Gastrocnemius medialis (tissue), 4 donors: ENCODE measurements at regions not wholly inside any gene's neighbourhood (a gene's known extent, or its start where the extent isn't known, plus 50 kb on each side); places are given as distances from the start of the nearest gene placed in this dataset.

Experiments
- ATAC-seq, 2 donors: fragments of 150-250 bp; one replicate each; pipeline ENCODE4 v1.9.1; 2016
- DNase-seq, 2 donors: peaks; one replicate each; pipeline ENCODE4 v3.0.0-alpha.2; 2019
- H3K27ac ChIP-seq, 4 donors: fragments of 200-600 bp; sonication (generic); 1 replicate in 1 of 4; 2 replicates in 3 of 4; pipeline ENCODE4 v1.5.1; 2016 to 2018; ENCODE audit warnings: mild to moderate bottlenecking in 2 of 4, moderate library complexity in 1 of 4
- H3K27me3 ChIP-seq, 3 donors: fragments of 200-600 bp; sonication (generic) in 2 of 3; 1 replicate in 1 of 3; 2 replicates in 2 of 3; pipeline versions ENCODE4 v1.5.1 to v1.6.0; 2016 to 2019; ENCODE audit warnings: mild to moderate bottlenecking in 1 of 3, moderate library complexity in 1 of 3
- H3K36me3 ChIP-seq, 2 donors: fragments of 200-600 bp; sonication (generic) in 1 of 2; one replicate each; pipeline ENCODE4 v1.5.1; 2017 to 2018
- H3K4me1 ChIP-seq, 2 donors: fragments of 200-600 bp; sonication (generic) in 1 of 2; one replicate each; pipeline ENCODE4 v1.5.1; 2016 to 2017; ENCODE audit warnings: mild to moderate bottlenecking in 2 of 2
- H3K4me3 ChIP-seq, 4 donors: fragments of 200-600 bp; sonication (generic) in 3 of 4; 1 replicate in 1 of 4; 2 replicates in 3 of 4; pipeline ENCODE4 v1.5.1; 2016 to 2019; ENCODE audit warnings: mild to moderate bottlenecking in 2 of 4
- H3K9me3 ChIP-seq, 3 donors: fragments of 200-600 bp; sonication (generic) in 2 of 3; 1 replicate in 1 of 3; 2 replicates in 2 of 3; pipeline ENCODE4 v1.5.1; 2016 to 2019
- POLR2A ChIP-seq, 2 donors: fragments of 450-650 bp; IDR thresholded peaks; one replicate each; pipeline ENCODE4 v1.6.1; 2017; ENCODE audit warnings: antibody characterized with exemption in 2 of 2, mild to moderate bottlenecking in 2 of 2, moderate library complexity in 2 of 2
- in situ Hi-C, 4 donors: fragments of 200-750 bp; cut with MboI; loops; one replicate each; pipeline versions ENCODE4 v1.15.0 to v1.8.0; 2017; ENCODE audit warnings: low sequenced_read_pairs in 4 of 4
- intact Hi-C: fragments of 100-400 bp; cut with DNase I; formaldehyde crosslinking; loops from one replicate; pipeline ENCODE4 v1.15.1; 2023; ENCODE audit warnings: low total_unique reads
- TF ChIP-seq, protein P1 (sequence below), 5 experiments: fragments of 450-650 bp in 3 of 5; fragments of 200-600 bp in 2 of 5; sonication (generic) in 2 of 5; IDR thresholded peaks in 4 of 5; conservative IDR thresholded peaks in 1 of 5; 1 replicate in 4 of 5; 2 replicates in 1 of 5; pipeline ENCODE4 v1.5.1; 2016 to 2019; ENCODE audit warnings: antibody characterized with exemption in 5 of 5, mild to moderate bottlenecking in 3 of 5, moderate library complexity in 3 of 5

DNA sequence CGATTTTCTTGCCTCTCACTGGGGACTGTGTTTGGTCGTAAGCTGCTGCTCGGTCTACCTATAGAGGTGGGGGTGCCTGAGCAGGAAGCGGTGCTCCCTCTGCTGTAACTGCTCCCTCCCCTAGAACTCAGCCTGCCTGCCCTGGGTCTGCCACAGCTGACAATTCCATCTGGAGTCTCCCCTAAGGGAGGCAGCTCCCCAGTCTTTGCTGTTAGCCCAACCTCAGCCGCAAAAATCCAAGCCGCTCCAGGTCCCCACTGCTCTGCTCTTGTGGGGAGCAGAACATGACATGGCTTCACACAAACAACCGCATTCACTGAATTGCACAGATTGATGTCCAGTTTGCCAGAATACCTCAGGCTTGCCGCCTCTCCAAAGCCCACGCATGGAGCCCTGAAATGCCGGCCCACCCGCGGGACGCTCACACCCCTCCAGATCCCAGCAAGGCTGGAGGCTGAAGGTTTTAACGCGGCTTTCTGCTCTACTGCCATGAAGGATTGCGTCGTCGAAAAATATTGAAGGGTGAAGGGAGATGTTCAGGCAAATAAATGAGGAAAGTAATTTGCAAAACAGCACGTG lies 221.5 kb upstream of the FOXF1 start:
- no peak for DNase-seq

DNA sequence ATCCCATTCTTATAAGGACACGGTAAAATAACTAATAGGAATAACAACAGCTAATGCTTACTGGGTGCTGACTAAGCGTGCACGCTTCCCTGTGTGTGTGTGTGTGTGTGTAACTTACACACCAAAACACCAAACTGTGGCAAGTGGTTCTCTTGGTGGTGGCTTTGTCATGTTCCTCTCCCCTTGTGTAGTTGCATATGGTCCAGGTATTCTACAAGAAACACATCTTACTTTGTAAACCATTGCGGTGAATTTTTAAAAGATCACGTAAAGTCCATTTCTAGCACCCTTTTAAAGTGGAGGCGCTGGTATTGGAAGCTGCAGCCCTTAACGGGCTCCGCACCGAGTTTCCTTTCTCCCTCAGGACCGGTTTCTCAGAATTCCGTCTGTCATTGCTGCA lies 221.0 kb upstream of the FOXF1 start:
- H3K27me3 ChIP-seq = peaks cover 60 to 83% (median 72%) of the 10 kb centered on the region in 3 donors
- TF ChIP-seq, protein P1, sequence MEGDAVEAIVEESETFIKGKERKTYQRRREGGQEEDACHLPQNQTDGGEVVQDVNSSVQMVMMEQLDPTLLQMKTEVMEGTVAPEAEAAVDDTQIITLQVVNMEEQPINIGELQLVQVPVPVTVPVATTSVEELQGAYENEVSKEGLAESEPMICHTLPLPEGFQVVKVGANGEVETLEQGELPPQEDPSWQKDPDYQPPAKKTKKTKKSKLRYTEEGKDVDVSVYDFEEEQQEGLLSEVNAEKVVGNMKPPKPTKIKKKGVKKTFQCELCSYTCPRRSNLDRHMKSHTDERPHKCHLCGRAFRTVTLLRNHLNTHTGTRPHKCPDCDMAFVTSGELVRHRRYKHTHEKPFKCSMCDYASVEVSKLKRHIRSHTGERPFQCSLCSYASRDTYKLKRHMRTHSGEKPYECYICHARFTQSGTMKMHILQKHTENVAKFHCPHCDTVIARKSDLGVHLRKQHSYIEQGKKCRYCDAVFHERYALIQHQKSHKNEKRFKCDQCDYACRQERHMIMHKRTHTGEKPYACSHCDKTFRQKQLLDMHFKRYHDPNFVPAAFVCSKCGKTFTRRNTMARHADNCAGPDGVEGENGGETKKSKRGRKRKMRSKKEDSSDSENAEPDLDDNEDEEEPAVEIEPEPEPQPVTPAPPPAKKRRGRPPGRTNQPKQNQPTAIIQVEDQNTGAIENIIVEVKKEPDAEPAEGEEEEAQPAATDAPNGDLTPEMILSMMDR (IDR thresholded peaks at IDR 0.05 in 4 of 5, conservative IDR thresholded peaks at IDR 0.05 in 1 of 5) = no peak
- TF ChIP-seq POLR2A (IDR thresholded peaks at IDR 0.05) = no peak
- ATAC-seq = no peak

More for the DNA sequence above, 221.5 kb upstream of the FOXF1 start:
- Histone ChIP-seq H3K27me3 (peaks cover 60 to 81% (median 73%) of the 10 kb centered on the region in 3 donors), H3K36me3 (no peaks in the 10 kb centered on the region), H3K4me1 (no peaks in the 10 kb centered on the region), H3K4me3 (no peak overlapping the region), H3K27ac (no peak overlapping the region), H3K9me3 (no peaks in the 10 kb centered on the region)
- TF ChIP-seq, protein P1 (IDR thresholded peaks at IDR 0.05 in 4 of 5, conservative IDR thresholded peaks at IDR 0.05 in 1 of 5) = no peak
- TF ChIP-seq POLR2A (IDR thresholded peaks at IDR 0.05) = no peak
- in situ Hi-C loops (no loop called here), intact Hi-C loops (no loop called here)
- no peak for ATAC-seq

DNA sequence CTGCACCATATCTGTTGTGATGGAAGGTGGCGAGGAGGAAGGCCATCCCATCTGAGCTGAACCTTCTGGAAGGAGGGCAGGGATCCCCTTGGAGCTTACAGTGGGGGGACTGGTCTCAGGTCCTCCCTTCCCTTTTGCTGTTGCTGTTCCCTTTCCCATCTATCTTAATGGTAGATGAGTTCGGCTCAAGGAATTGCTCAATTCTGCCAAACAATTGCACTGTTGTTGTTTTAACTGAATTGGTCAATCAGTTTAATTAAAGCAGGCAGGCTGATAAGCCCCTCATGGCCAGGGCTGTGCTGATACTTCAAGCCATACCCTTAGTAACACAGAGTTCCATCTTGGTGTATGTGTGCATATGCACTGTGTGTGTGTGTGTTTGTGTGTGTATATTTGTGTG lies 220.4 kb upstream of the FOXF1 start:
- Histone ChIP-seq H3K27ac (no peak overlapping the region), H3K4me1 (no peaks in the 10 kb centered on the region), H3K27me3 (peaks cover 65 to 83% (median 75%) of the 10 kb centered on the region in 3 donors), H3K9me3 (no peaks in the 10 kb centered on the region), H3K4me3 (no peak overlapping the region), H3K36me3 (no peaks in the 10 kb centered on the region)
- in situ Hi-C loops = no loop called here
- DNase-seq (no peak), ATAC-seq (no peak)
- TF ChIP-seq POLR2A (IDR thresholded peaks at IDR 0.05) = no peak
- TF ChIP-seq, protein P1 (IDR thresholded peaks at IDR 0.05 in 4 of 5, conservative IDR thresholded peaks at IDR 0.05 in 1 of 5) = no peak
- intact Hi-C loops = no loop called here

More for the DNA sequence above, 221.0 kb upstream of the FOXF1 start:
- H3K4me1 ChIP-seq = no peaks in the 10 kb centered on the region
- no peaks in the 10 kb centered on the region for H3K36me3 ChIP-seq
- H3K27ac ChIP-seq = no peak overlapping the region
- intact Hi-C loops (no loop called here), in situ Hi-C loops (no loop called here)
- DNase-seq = no peak
- no peaks in the 10 kb centered on the region for H3K9me3 ChIP-seq
- no peak overlapping the region for H3K4me3 ChIP-seq

DNA sequence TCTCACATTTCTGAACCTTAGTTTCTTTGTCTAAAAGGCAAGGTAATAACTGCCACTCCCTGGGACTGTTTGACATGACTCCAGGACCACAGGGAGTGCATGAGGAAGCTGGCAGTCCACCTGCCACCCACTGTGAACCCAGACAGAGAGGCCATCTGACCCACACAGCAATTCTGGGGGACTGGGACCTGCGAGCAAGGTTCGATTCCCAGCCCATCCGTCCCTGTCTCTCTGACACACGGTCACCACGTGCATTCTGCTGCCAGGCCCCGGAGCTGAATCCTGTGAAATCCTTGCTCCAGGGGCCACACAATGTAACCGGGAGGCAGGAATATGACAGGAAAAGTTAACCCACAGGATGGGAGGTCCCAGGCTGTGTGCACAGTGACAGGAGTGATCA lies 218.8 kb upstream of the FOXF1 start:
- Histone ChIP-seq H3K27ac (no peak overlapping the region), H3K4me1 (no peaks in the 10 kb centered on the region), H3K4me3 (no peak overlapping the region), H3K9me3 (no peaks in the 10 kb centered on the region), H3K36me3 (no peaks in the 10 kb centered on the region), H3K27me3 (peaks cover 65 to 82% (median 72%) of the 10 kb centered on the region in 3 donors)
- no peak for ATAC-seq
- intact Hi-C loops (no loop called here), in situ Hi-C loops (no loop called here)
- no peak for DNase-seq
- TF ChIP-seq POLR2A (IDR thresholded peaks at IDR 0.05) = no peak
- TF ChIP-seq, protein P1 (IDR thresholded peaks at IDR 0.05 in 4 of 5, conservative IDR thresholded peaks at IDR 0.05 in 1 of 5) = no peak
